ENCODE measurements at regions not wholly inside any gene's neighbourhood (a gene's known extent, or its start where the extent isn't known, plus 50 kb on each side); places are given as distances from the start of the nearest gene placed in this dataset.

GRCh38 chr12:90695415-90695814, 259.6 kb downstream of the CCER1 start:
- TF ChIP-seq, protein P1, sequence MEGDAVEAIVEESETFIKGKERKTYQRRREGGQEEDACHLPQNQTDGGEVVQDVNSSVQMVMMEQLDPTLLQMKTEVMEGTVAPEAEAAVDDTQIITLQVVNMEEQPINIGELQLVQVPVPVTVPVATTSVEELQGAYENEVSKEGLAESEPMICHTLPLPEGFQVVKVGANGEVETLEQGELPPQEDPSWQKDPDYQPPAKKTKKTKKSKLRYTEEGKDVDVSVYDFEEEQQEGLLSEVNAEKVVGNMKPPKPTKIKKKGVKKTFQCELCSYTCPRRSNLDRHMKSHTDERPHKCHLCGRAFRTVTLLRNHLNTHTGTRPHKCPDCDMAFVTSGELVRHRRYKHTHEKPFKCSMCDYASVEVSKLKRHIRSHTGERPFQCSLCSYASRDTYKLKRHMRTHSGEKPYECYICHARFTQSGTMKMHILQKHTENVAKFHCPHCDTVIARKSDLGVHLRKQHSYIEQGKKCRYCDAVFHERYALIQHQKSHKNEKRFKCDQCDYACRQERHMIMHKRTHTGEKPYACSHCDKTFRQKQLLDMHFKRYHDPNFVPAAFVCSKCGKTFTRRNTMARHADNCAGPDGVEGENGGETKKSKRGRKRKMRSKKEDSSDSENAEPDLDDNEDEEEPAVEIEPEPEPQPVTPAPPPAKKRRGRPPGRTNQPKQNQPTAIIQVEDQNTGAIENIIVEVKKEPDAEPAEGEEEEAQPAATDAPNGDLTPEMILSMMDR (IDR thresholded peaks at IDR 0.05; ENCODE audit: insufficient read depth, low read length, poor library complexity, severe bottlenecking), result no peak
- TF ChIP-seq EZH2phosphoT487 (conservative IDR thresholded peaks at IDR 0.05; ENCODE audit: low read length), result no peak
